ENCODE measurements at regions not wholly inside any gene's neighbourhood (a gene's known extent, or its start where the extent isn't known, plus 50 kb on each side); places are given as distances from the start of the nearest gene placed in this dataset.
"Not testable (repeated sequence)": the region's sequence is repeated elsewhere in the genome, so short reads cannot be mapped to it uniquely, and the experiment has no call there.

DNA sequence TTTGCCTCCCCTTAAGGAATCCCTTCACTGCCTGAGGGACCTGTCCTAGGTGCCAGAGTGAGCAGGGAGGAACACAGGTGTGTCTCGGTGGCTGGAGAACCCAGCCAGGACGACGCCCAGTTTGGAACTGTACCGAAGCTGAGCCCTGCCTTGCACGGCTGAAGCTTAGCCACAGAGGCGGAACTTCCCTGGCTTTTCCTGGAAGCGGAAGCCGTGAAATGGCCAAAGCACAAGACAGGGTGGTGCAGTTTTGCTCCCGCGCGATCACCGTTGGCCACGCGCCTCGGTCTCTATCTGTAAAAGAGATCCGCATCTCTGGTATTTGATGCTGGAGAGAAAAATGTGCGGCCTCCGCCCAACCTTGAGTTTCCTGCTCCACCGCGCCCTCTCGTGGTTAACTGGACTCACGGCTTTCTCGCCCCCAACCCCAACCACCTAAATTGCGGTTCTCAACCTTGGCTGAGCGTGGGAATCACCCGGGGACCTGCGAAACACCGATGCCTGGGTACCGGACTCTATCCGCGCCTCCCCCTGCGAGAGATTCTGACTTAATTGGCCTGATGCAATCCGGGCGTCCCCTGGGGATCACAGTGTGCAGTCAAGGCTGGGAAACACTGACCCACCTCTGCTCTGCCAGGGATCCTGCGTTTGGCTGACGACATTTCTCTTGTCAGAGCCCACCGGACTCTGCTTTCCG lies 70.7 kb upstream of the ABHD2 start:
- H3K27me3 ChIP-seq: no peaks in the 10 kb centered on the region
- peak overlapping the region; percentile 21 for H3K4me3 ChIP-seq
- TF ChIP-seq, protein P1, sequence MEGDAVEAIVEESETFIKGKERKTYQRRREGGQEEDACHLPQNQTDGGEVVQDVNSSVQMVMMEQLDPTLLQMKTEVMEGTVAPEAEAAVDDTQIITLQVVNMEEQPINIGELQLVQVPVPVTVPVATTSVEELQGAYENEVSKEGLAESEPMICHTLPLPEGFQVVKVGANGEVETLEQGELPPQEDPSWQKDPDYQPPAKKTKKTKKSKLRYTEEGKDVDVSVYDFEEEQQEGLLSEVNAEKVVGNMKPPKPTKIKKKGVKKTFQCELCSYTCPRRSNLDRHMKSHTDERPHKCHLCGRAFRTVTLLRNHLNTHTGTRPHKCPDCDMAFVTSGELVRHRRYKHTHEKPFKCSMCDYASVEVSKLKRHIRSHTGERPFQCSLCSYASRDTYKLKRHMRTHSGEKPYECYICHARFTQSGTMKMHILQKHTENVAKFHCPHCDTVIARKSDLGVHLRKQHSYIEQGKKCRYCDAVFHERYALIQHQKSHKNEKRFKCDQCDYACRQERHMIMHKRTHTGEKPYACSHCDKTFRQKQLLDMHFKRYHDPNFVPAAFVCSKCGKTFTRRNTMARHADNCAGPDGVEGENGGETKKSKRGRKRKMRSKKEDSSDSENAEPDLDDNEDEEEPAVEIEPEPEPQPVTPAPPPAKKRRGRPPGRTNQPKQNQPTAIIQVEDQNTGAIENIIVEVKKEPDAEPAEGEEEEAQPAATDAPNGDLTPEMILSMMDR (IDR thresholded peaks at IDR 0.05): peak; percentile 71
- H3K36me3 ChIP-seq: no peaks in the 10 kb centered on the region
- peak; percentile 85 for DNase-seq
- ATAC-seq: peak; percentile 85
- H3K27ac ChIP-seq: peak overlapping the region; percentile 42
- intact Hi-C loops (cut with DNase I): loop anchor here (10.0 kb wide), 1 partner anchor 113 kb away; no protein-coding TSS in a partner anchor
- peaks cover 44% of the 10 kb centered on the region for H3K4me1 ChIP-seq
- no peaks in the 10 kb centered on the region for H3K9me3 ChIP-seq

DNA sequence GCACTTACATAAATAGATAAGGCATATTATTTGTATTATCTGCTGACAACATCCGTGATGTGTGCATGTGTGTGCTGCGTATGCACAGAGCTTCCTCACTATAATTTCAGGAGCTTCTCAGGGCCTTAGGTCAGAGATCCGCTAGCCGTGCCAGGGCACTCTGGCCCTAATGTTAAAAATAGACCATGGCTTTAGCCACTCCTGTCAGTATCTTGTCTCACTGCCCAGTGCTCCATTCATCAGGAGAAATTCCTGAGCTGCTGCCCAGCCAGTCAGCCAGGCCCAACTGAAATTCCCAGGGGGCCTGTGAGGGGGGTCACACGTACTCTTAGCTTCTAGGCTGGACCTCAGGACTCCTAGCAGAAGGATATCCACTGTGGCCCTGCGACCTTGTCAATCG lies 70.0 kb upstream of the ABHD2 start:
- no peaks in the 10 kb centered on the region for H3K36me3 ChIP-seq
- peak; percentile 25 for ATAC-seq
- no peak overlapping the region for H3K4me3 ChIP-seq
- intact Hi-C loops (cut with DNase I): loop anchor here (10.0 kb wide), 1 partner anchor 113 kb away; no protein-coding TSS in a partner anchor
- H3K4me1 ChIP-seq: peaks cover 44% of the 10 kb centered on the region
- H3K27me3 ChIP-seq: no peaks in the 10 kb centered on the region
- TF ChIP-seq, protein P1 (IDR thresholded peaks at IDR 0.05): no peak
- peak; percentile 61 for DNase-seq
- H3K27ac ChIP-seq: peak overlapping the region; percentile 42
- H3K9me3 ChIP-seq: no peaks in the 10 kb centered on the region

DNA sequence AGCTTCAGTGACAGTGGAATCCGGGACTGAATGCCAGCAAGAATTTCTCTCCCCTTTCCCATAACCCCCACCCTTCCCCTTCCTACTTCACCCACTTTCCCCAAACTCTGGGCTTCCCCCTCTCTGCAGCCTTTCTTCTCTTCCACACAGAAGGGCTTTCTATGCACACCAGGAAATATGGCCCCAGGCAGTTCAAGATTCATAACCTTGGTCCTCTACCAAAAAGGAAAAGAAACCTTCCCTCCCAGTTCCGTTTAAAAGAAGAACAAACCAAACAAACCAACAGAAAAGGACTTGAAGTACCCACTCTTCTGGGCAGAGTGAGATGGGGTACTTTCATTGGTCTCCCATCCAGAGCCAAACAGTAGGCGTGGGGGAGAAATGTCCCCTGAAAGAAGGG lies 68.8 kb upstream of the ABHD2 start:
- TF ChIP-seq, protein P1 (IDR thresholded peaks at IDR 0.05): no peak

DNA sequence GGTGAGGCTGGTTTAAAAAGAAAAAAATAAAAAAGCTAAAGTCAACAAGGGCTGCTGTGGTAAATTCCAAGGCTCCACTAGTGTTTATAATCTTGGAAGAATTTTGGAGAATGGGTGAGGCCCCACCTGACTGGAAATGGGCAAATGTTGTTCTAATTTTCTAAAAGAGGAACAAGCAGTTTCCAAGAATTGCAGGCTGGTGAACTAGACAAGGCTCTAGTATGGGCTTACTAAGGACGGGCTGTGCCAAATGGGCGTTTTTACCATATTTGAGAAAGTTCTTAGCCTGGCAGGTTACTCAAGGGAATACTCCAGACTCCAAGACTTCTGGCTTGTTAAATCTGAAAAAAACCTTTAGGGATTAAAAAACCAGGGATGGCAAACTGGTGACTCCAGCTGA lies 67.0 kb upstream of the ABHD2 start:
- DNase-seq (peak; percentile 23), ATAC-seq (peak; percentile 63)
- Histone ChIP-seq H3K27me3 (no peaks in the 10 kb centered on the region), H3K36me3 (no peaks in the 10 kb centered on the region), H3K9me3 (no peaks in the 10 kb centered on the region), H3K4me1 (peaks cover 44% of the 10 kb centered on the region), H3K27ac (peak overlapping the region; percentile 51), H3K4me3 (no peak overlapping the region)
- TF ChIP-seq, protein P1 (IDR thresholded peaks at IDR 0.05): no peak
- intact Hi-C loops (cut with DNase I): no loop called here

More for the DNA sequence above, 68.8 kb upstream of the ABHD2 start:
- no peaks in the 10 kb centered on the region for H3K9me3 ChIP-seq
- no peak for ATAC-seq
- H3K4me1 ChIP-seq: peaks cover 44% of the 10 kb centered on the region
- no peak overlapping the region for H3K27ac ChIP-seq
- DNase-seq: no peak
- intact Hi-C loops (cut with DNase I): loop anchor here (10.0 kb wide), 1 partner anchor 115 kb away; no protein-coding TSS in a partner anchor
- no peaks in the 10 kb centered on the region for H3K27me3 ChIP-seq
- no peaks in the 10 kb centered on the region for H3K36me3 ChIP-seq
- H3K4me3 ChIP-seq: no peak overlapping the region

DNA sequence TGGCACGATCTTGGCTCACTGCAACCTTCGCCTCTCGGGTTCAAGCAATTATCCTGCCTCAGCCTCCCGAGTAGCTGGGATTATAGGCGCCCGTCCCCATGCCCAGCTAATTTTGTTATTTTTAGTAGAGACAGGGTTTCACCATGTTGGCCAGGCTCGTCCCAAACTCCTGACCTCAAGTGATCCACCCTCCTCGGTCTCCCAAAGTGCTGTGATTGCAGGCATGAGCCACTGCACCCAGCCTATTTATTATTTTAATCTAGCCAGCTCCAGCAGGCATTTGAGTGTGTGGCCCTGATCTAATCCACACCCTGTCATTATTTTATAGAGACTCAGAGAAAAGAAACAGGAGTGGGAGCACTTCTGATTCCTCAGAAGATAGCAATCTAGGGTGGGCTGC lies 66.4 kb upstream of the ABHD2 start:
- H3K9me3 ChIP-seq; intact Hi-C loops (cut with DNase I); ATAC-seq; H3K4me3 ChIP-seq; H3K36me3 ChIP-seq; H3K27me3 ChIP-seq: not testable (repeated sequence)
- Histone ChIP-seq H3K27ac (peak overlapping the region; percentile 51), H3K4me1 (peaks cover 44% of the 10 kb centered on the region)
- DNase-seq: peak; percentile 27

DNA sequence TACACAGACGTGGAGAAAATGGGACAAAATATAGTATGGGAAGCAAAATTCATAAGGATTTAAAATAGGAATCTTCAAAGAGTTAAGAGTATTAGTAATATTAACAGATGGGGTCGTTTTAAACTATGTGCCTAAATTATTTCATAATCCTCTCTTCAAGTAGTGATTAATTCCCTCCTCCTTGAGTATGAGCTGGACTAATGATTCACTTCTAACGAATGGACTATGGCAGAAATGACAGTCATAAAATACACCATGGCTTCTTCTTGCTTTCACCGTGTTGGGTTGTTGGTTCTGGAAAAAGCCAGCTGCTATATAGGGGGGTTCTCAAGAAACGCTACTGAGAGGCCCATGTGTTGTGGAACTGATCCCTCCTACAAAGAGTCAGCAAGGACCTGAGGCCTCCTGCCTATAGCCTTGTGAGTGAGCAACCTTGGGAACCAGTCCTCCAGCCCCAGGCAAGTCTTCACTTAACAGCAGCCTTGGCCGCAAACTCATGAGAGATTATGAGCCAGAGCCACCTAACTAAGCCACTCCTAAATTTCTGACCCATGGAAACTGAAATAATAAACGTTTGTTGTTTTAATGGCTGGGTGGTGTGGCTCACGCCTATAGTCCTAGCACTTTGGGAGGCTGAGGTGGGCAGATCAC lies 64.8 kb upstream of the ABHD2 start:
- H3K27me3 ChIP-seq: no peaks in the 10 kb centered on the region
- no peak for DNase-seq
- no peak for ATAC-seq
- no peak overlapping the region for H3K4me3 ChIP-seq
- no peaks in the 10 kb centered on the region for H3K9me3 ChIP-seq
- intact Hi-C loops (cut with DNase I): no loop called here
- TF ChIP-seq, protein P1 (IDR thresholded peaks at IDR 0.05): no peak
- H3K4me1 ChIP-seq: peaks cover 36% of the 10 kb centered on the region
- H3K36me3 ChIP-seq: no peaks in the 10 kb centered on the region
- no peak overlapping the region for H3K27ac ChIP-seq
